HG03103 (cell line): ENCODE measurements at regions not wholly inside any gene's neighbourhood (a gene's known extent, or its start where the extent isn't known, plus 50 kb on each side); places are given as distances from the start of the nearest gene placed in this dataset.
"Not testable (repeated sequence)": the region's sequence is repeated elsewhere in the genome, so short reads cannot be mapped to it uniquely, and the experiment has no call there.

Experiments
- ATAC-seq: cut with Tn5 transposase; IDR thresholded peaks from one replicate; pipeline ENCODE4 v1.9.1; 2021; ENCODE audit warnings: low read depth; ENCODE audit not compliant: unreplicated experiment

GRCh38 chr1:14420686-14421085, 177.8 kb upstream of the KAZN start:
- ATAC-seq, result no peak

GRCh38 chr1:14421295-14421976, 177.0 kb upstream of the KAZN start:
- ATAC-seq, result no peak

GRCh38 chr1:14421977-14422609, 176.4 kb upstream of the KAZN start:
- no peak for ATAC-seq

- no peak for ATAC-seq
Measured at GRCh38 chr1:14424325-14425002, 174.0 kb upstream of the KAZN start.

GRCh38 chr1:14426854-14427253, 171.6 kb upstream of the KAZN start:
- ATAC-seq, result no peak

- no peak for ATAC-seq
Measured at GRCh38 chr1:14429577-14429976, 168.9 kb upstream of the KAZN start.

GRCh38 chr1:14432728-14433127, 165.8 kb upstream of the KAZN start:
- ATAC-seq, result not testable (repeated sequence)

- no peak for ATAC-seq
Measured at GRCh38 chr1:14435368-14436023, 163.0 kb upstream of the KAZN start.

GRCh38 chr1:14437417-14437918, 161.0 kb upstream of the KAZN start:
- ATAC-seq, result no peak

- no peak for ATAC-seq
Measured at GRCh38 chr1:14438127-14438769, 160.2 kb upstream of the KAZN start.

- no peak for ATAC-seq
Measured at GRCh38 chr1:14439015-14439414, 159.5 kb upstream of the KAZN start.

GRCh38 chr1:14440166-14440565, 158.3 kb upstream of the KAZN start:
- ATAC-seq, result no peak

GRCh38 chr1:14440731-14441130, 157.8 kb upstream of the KAZN start:
- no peak for ATAC-seq

- ATAC-seq, result no peak
Measured at GRCh38 chr1:14441302-14441741, 157.2 kb upstream of the KAZN start.

- ATAC-seq, result no peak
Measured at GRCh38 chr1:14442669-14443068, 155.8 kb upstream of the KAZN start.

GRCh38 chr1:14443164-14443787, 155.2 kb upstream of the KAZN start:
- ATAC-seq, result no peak

GRCh38 chr1:14451217-14451616, 147.3 kb upstream of the KAZN start:
- ATAC-seq, result no peak

GRCh38 chr1:14452551-14452950, 145.9 kb upstream of the KAZN start:
- ATAC-seq, result no peak

- ATAC-seq, result no peak
Measured at GRCh38 chr1:14460173-14460572, 138.3 kb upstream of the KAZN start.

GRCh38 chr1:14462851-14463250, 135.6 kb upstream of the KAZN start:
- no peak for ATAC-seq
